ENCODE measurements at regions not wholly inside any gene's neighbourhood (a gene's known extent, or its start where the extent isn't known, plus 50 kb on each side); places are given as distances from the start of the nearest gene placed in this dataset.

DNA sequence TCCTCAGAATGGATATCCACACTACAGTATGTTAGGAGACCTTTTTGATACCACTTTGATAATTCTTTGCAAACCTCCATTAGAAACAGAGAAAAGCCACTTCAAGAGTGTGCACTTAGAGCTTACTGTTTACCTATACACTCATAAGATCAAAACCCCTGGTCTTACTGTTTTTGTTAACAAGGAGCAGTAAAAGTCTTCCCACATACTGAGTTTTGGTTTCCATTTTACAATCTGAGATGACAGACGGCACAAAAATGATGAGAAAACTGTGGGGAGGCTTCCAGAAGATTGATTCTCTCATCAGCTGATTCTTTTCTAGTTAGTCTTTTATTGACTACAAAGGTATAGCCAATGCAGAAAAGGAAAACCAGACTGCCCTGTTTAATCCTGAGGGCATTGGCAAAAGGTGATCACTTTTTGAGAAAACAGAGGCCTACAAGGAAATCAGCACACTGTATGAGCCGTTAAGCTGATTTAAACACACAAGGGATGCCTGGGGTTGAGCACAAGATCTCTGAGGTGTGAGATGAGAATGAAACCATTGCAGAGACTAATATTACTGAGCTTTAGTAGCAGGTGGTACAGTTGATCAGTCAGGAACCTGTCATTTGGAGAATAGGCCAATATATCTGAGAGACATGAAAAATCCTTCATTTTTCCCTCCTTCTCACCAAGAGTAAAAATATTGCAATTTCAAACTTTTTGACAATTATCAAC lies 368.6 kb downstream of the GRB14 start:
- TF ChIP-seq EP300 (IDR thresholded peaks at IDR 0.05; ENCODE audit: borderline replicate concordance) (no peak), ZBTB7A (IDR thresholded peaks at IDR 0.05; ENCODE audit: low read depth) (no peak), CEBPB (IDR thresholded peaks at IDR 0.05) (no peak), RAD21 (IDR thresholded peaks at IDR 0.05; ENCODE audit: low read depth) (no peak), NFIC (IDR thresholded peaks at IDR 0.05) (no peak), TCF12 (IDR thresholded peaks at IDR 0.05; ENCODE audit: low read depth) (no peak), YY1 (IDR thresholded peaks at IDR 0.05; ENCODE audit: low read depth) (no peak), TEAD4 (IDR thresholded peaks at IDR 0.05) (no peak), TAF1 (IDR thresholded peaks at IDR 0.05; ENCODE audit: low read depth) (no peak)
- TF ChIP-seq, protein P1, sequence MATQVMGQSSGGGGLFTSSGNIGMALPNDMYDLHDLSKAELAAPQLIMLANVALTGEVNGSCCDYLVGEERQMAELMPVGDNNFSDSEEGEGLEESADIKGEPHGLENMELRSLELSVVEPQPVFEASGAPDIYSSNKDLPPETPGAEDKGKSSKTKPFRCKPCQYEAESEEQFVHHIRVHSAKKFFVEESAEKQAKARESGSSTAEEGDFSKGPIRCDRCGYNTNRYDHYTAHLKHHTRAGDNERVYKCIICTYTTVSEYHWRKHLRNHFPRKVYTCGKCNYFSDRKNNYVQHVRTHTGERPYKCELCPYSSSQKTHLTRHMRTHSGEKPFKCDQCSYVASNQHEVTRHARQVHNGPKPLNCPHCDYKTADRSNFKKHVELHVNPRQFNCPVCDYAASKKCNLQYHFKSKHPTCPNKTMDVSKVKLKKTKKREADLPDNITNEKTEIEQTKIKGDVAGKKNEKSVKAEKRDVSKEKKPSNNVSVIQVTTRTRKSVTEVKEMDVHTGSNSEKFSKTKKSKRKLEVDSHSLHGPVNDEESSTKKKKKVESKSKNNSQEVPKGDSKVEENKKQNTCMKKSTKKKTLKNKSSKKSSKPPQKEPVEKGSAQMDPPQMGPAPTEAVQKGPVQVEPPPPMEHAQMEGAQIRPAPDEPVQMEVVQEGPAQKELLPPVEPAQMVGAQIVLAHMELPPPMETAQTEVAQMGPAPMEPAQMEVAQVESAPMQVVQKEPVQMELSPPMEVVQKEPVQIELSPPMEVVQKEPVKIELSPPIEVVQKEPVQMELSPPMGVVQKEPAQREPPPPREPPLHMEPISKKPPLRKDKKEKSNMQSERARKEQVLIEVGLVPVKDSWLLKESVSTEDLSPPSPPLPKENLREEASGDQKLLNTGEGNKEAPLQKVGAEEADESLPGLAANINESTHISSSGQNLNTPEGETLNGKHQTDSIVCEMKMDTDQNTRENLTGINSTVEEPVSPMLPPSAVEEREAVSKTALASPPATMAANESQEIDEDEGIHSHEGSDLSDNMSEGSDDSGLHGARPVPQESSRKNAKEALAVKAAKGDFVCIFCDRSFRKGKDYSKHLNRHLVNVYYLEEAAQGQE (IDR thresholded peaks at IDR 0.05; ENCODE audit: low read depth) = no peak
- TF ChIP-seq, protein P2, sequence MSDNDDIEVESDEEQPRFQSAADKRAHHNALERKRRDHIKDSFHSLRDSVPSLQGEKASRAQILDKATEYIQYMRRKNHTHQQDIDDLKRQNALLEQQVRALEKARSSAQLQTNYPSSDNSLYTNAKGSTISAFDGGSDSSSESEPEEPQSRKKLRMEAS (IDR thresholded peaks at IDR 0.05) = no peak

DNA sequence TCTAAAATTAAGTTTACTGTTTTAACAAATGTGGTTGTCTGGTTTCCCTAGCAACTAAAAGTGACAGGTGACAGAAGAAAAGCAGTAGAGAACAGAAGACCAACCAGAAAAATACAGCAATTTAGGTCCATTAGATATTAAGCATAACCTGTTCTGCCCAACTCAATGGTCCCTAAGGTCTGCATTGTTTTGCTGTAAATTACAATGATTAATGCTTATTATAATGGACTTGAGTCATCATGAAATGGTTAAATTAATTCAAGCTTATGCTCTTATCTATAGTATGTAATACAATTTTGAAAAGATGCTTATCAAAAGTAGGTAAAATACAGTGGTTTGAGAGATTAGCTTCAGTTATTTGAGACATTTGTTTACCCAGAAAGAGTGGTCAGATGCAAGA lies 378.0 kb downstream of the GRB14 start:
- no peak for TF ChIP-seq FOXM1 (IDR thresholded peaks at IDR 0.05; ENCODE audit: borderline replicate concordance, low read depth)
- TF ChIP-seq, protein P1 (IDR thresholded peaks at IDR 0.05; ENCODE audit: low read depth) = no peak
- TF ChIP-seq TEAD4 (IDR thresholded peaks at IDR 0.05) = no peak
- TF ChIP-seq RAD21 (IDR thresholded peaks at IDR 0.05; ENCODE audit: low read depth) = no peak
- no peak for TF ChIP-seq CREB1 (IDR thresholded peaks at IDR 0.05; ENCODE audit: low read depth)
- no peak for TF ChIP-seq TCF12 (IDR thresholded peaks at IDR 0.05; ENCODE audit: low read depth)
- TF ChIP-seq ZBTB7A (IDR thresholded peaks at IDR 0.05; ENCODE audit: low read depth) = no peak

DNA sequence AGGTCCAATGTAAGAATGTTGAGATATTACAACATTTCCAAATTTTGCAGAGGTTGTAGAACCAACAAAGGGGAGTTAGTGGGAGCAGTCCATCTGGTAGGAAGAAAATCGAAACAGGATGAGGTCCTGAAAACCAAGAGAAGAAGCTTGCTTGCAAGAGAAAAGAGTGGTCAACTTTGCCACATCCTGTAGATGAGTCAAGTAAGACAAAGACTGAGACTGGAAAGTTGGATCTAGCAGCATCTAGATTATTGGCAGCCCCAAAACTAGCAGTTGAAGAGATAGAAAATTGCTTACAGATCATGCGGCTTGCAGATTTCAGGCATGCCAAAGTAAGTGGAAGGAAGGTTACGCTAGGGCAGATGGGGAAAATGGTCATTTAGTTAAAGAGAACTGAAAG lies 378.9 kb downstream of the GRB14 start:
- TF ChIP-seq TAF1 (IDR thresholded peaks at IDR 0.05; ENCODE audit: low read depth) = no peak
- no peak for TF ChIP-seq CEBPB (IDR thresholded peaks at IDR 0.05)
- TF ChIP-seq CREB1 (IDR thresholded peaks at IDR 0.05; ENCODE audit: low read depth) = no peak
- TF ChIP-seq NFIC (IDR thresholded peaks at IDR 0.05) = no peak
- TF ChIP-seq, protein P3, sequence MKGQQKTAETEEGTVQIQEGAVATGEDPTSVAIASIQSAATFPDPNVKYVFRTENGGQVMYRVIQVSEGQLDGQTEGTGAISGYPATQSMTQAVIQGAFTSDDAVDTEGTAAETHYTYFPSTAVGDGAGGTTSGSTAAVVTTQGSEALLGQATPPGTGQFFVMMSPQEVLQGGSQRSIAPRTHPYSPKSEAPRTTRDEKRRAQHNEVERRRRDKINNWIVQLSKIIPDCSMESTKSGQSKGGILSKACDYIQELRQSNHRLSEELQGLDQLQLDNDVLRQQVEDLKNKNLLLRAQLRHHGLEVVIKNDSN (IDR thresholded peaks at IDR 0.05) = no peak
- TF ChIP-seq FOXM1 (IDR thresholded peaks at IDR 0.05; ENCODE audit: borderline replicate concordance, low read depth) = no peak
- TF ChIP-seq TEAD4 (IDR thresholded peaks at IDR 0.05) = no peak
- TF ChIP-seq, protein P1 (IDR thresholded peaks at IDR 0.05; ENCODE audit: low read depth) = no peak
- TF ChIP-seq RAD21 (IDR thresholded peaks at IDR 0.05; ENCODE audit: low read depth) = no peak
- no peak for TF ChIP-seq YY1 (IDR thresholded peaks at IDR 0.05; ENCODE audit: low read depth)
- TF ChIP-seq TCF12 (IDR thresholded peaks at IDR 0.05; ENCODE audit: low read depth) = no peak
- TF ChIP-seq EGR1 (IDR thresholded peaks at IDR 0.05) = no peak
- TF ChIP-seq, protein P2 (IDR thresholded peaks at IDR 0.05) = no peak
- no peak for TF ChIP-seq EP300 (IDR thresholded peaks at IDR 0.05; ENCODE audit: borderline replicate concordance)
- no peak for TF ChIP-seq ZBTB7A (IDR thresholded peaks at IDR 0.05; ENCODE audit: low read depth)

DNA sequence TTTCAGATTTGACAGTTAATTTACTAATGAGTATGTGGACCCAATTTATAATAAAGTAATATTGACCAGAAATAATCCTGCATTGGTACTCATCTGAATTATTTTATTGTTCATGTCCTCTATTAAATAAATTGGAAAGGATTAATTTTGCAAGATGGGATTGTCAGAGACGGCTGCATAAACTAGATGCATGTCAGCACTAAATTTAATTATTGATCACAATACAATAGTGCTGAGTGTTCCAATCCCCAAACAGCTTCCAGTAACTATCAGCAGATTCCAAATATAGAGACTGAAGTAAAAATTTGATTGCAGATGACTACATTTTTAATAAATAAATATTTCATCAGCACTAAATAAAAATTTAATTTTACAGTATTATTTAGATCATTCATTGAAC lies 387.2 kb downstream of the GRB14 start:
- TF ChIP-seq EP300 (IDR thresholded peaks at IDR 0.05; ENCODE audit: borderline replicate concordance) (no peak), CEBPB (IDR thresholded peaks at IDR 0.05) (no peak), CREB1 (IDR thresholded peaks at IDR 0.05; ENCODE audit: low read depth) (no peak), YY1 (IDR thresholded peaks at IDR 0.05; ENCODE audit: low read depth) (no peak), ZBTB7A (IDR thresholded peaks at IDR 0.05; ENCODE audit: low read depth) (no peak)
- TF ChIP-seq, protein P2 (IDR thresholded peaks at IDR 0.05) = no peak
- TF ChIP-seq, protein P1 (IDR thresholded peaks at IDR 0.05; ENCODE audit: low read depth) = no peak

Data from Ishikawa (cell line).